Stomach (tissue), 8 donors: ENCODE measurements at regions not wholly inside any gene's neighbourhood (a gene's known extent, or its start where the extent isn't known, plus 50 kb on each side); places are given as distances from the start of the nearest gene placed in this dataset.

Experiments used
- DNase-seq, 2 donors: peaks; one replicate each; pipeline versions ENCODE4 v3.0.0 to v3.0.0-alpha.2; 2013 to 2019
- H3K27ac ChIP-seq, 5 donors: fragments of 200-600 bp in 4 of 5; sonication (generic) in 4 of 5; one replicate each; pipeline ENCODE4 v1.5.1; 2013 to 2019; ENCODE audit warnings: mild to moderate bottlenecking in 1 of 5, moderate library complexity in 1 of 5
- H3K27me3 ChIP-seq, 3 donors: fragments of 200-600 bp; sonication (generic); one replicate each; pipeline ENCODE4 v1.5.1; 2017 to 2019; ENCODE audit warnings: mixed run types in 1 of 3
- H3K36me3 ChIP-seq, 4 donors: fragments of 200-600 bp; sonication (generic); 1 replicate in 3 of 4; 2 replicates in 1 of 4; pipeline ENCODE4 v1.5.1; 2016 to 2019
- H3K4me1 ChIP-seq, 4 donors: fragments of 200-600 bp; sonication (generic); one replicate each; pipeline ENCODE4 v1.5.1; 2016 to 2019
- H3K4me3 ChIP-seq, 4 donors: fragments of 200-600 bp; sonication (generic) in 3 of 4; one replicate each; pipeline ENCODE4 v1.5.1; 2016 to 2019; ENCODE audit warnings: mild to moderate bottlenecking in 1 of 4
- H3K9me3 ChIP-seq, 4 donors: fragments of 200-600 bp; sonication (generic); one replicate each; pipeline ENCODE4 v1.5.1; 2016 to 2019
- CTCF ChIP-seq, 7 experiments: fragments of 450-650 bp in 4 of 7; fragments of 200-600 bp in 3 of 7; sonication (generic) in 3 of 7; IDR thresholded peaks; one replicate each; pipeline ENCODE4 v1.5.1; 2016 to 2019; ENCODE audit warnings: antibody characterized with exemption in 7 of 7, control low read depth in 2 of 7, mild to moderate bottlenecking in 1 of 7
- EP300 ChIP-seq: sonication (generic); formaldehyde crosslinking; IDR thresholded peaks from one replicate; pipeline ENCODE4 v1.6.1; 2017; ENCODE audit warnings: antibody characterized with exemption
- POLR2A ChIP-seq, 4 donors: fragments of 450-650 bp; IDR thresholded peaks; one replicate each; pipeline ENCODE4 v1.6.1; 2016; ENCODE audit warnings: antibody characterized with exemption in 4 of 4, control low read depth in 2 of 4, mild to moderate bottlenecking in 1 of 4, moderate library complexity in 1 of 4
- POLR2AphosphoS5 ChIP-seq, 3 donors: sonication (generic); formaldehyde crosslinking; IDR thresholded peaks; one replicate each; pipeline ENCODE4 v1.6.1; 2016; ENCODE audit warnings: antibody characterized with exemption in 3 of 3
- WGBS, 5 donors: extraction: QIAGEN DNeasy Blood & Tissue Kit in 3 of 5; methylation state at CpG; one replicate each; pipeline versions ENCODE4 v1.1.5 to v1.1.7; 2013 to 2018; 5-methylcytosine and 5-hydroxymethylcytosine counted together
- intact Hi-C: fragments of 100-400 bp; cut with DNase I; formaldehyde crosslinking; loops from one replicate; pipeline ENCODE4 v1.15.1; 2023; ENCODE audit warnings: low total_unique reads
- donor health status: healthy with polysubstance abuse.
- donor health status: Bipolar disorder and iron deficiency.
- donor health status: healthy.

- DNase-seq = no peak
- Histone ChIP-seq H3K27me3 (peaks cover 0 to 38% (median 37%) of the 10 kb centered on the region in 3 donors), H3K27ac (no peak overlapping the region), H3K4me1 (no peaks in the 10 kb centered on the region), H3K9me3 (no peaks in the 10 kb centered on the region), H3K4me3 (no peak overlapping the region), H3K36me3 (no peaks in the 10 kb centered on the region)
- TF ChIP-seq EP300 (no peak), POLR2A (IDR thresholded peaks at IDR 0.05) (no peak), CTCF (IDR thresholded peaks at IDR 0.05) (no peak), POLR2AphosphoS5 (IDR thresholded peaks at IDR 0.05) (no peak)
- 6 to 17% (median 10%) methylated on average over 14 to 29 of the region's 29 CpGs for WGBS, 5 donors
- intact Hi-C loops = no loop called here
Measured at GRCh38 chr1:143691971-143692529, 279.7 kb downstream of the FAM72C start.

GRCh38 chr1:143691400-143691891 is 280.3 kb downstream of the FAM72C start:
- no peak for DNase-seq
- Histone ChIP-seq H3K27me3 (peaks cover 0 to 32% (median 32%) of the 10 kb centered on the region in 3 donors), H3K27ac (no peak overlapping the region), H3K36me3 (no peaks in the 10 kb centered on the region), H3K4me3 (no peak overlapping the region), H3K4me1 (no peaks in the 10 kb centered on the region), H3K9me3 (no peaks in the 10 kb centered on the region)
- TF ChIP-seq EP300 (no peak), POLR2A (IDR thresholded peaks at IDR 0.05) (no peak), POLR2AphosphoS5 (IDR thresholded peaks at IDR 0.05) (no peak), CTCF (IDR thresholded peaks at IDR 0.05) (no peak)
- intact Hi-C loops = no loop called here
- WGBS, 5 donors = 6 to 17% (median 12%) methylated on average over 7 to 27 of the region's 27 CpGs

GRCh38 chr1:143689781-143690180 is 282.0 kb downstream of the FAM72C start:
- 66 to 85% (median 70%) methylated on average over 4 of the region's 4 CpGs for whole genome bisulfite sequencing, 5 donors
- Histone ChIP-seq H3K27ac (no peak overlapping the region), H3K9me3 (no peaks in the 10 kb centered on the region), H3K4me1 (no peaks in the 10 kb centered on the region), H3K27me3 (peaks cover 0 to 32% (median 27%) of the 10 kb centered on the region in 3 donors), H3K4me3 (no peak overlapping the region), H3K36me3 (no peaks in the 10 kb centered on the region)
- DNase-seq = no peak
- no peak for TF ChIP-seq POLR2AphosphoS5 (IDR thresholded peaks at IDR 0.05)
- no peak for TF ChIP-seq EP300
- TF ChIP-seq CTCF (IDR thresholded peaks at IDR 0.05) = no peak
- TF ChIP-seq POLR2A (IDR thresholded peaks at IDR 0.05) = no peak
- intact Hi-C loops = no loop called here

DNA sequence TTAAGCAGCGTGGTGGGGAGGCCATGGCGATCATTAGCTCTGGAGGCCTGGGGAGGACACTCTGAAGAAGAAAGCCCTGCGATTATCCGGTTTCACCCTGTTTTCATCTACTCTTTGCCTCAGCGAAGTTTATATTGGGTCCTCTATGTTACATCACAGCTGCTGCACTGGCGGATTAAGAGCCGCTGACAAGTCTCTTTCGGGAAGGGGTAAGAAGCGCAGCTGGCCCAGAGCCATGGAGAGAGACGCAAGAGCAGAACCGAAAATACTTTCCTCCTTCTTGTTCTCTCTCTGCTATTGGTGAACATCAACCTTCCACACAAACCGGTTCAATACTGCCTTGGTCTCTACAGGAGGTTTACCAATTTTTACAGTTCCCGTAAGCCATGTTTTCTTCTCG is 291.5 kb downstream of the FAM72C start:
- intact Hi-C loops = no loop called here
- Histone ChIP-seq H3K36me3 (no peaks in the 10 kb centered on the region), H3K4me3 (no peak overlapping the region), H3K4me1 (no peaks in the 10 kb centered on the region), H3K27me3 (peaks cover 0 to 6% (median 3%) of the 10 kb centered on the region in 3 donors), H3K27ac (no peak overlapping the region), H3K9me3 (peaks cover 0 to 7% (median 0%) of the 10 kb centered on the region in 4 donors)
- WGBS, 5 donors = 83 to 91% (median 88%) methylated on average over 14 of the region's 14 CpGs
- TF ChIP-seq POLR2A (IDR thresholded peaks at IDR 0.05) (no peak), CTCF (IDR thresholded peaks at IDR 0.05) (no peak), POLR2AphosphoS5 (IDR thresholded peaks at IDR 0.05) (no peak), EP300 (no peak)
- DNase-seq = no peak
